Heart left ventricle (tissue), 16 donors: ENCODE measurements at regions not wholly inside any gene's neighbourhood (a gene's known extent, or its start where the extent isn't known, plus 50 kb on each side); places are given as distances from the start of the nearest gene placed in this dataset.
A peak's percentile ranks its signal among the peaks of the same experiment; 100 is the strongest.

Experiments used
- ATAC-seq, 4 donors: fragments of 200-7000 bp; cut with Tn5 transposase; one replicate each; pipeline ENCODE4 v1.9.1; 2020 to 2022; ENCODE audit warnings: moderate library complexity in 4 of 4, mild to moderate bottlenecking in 3 of 4, moderate number of reproducible peaks in 1 of 4
- DNase-seq, 5 donors: peaks; one replicate each; pipeline ENCODE4 v3.0.0-alpha.2; 2020
- H3K27ac ChIP-seq, 12 donors: fragments of 200-600 bp; sonication (generic) in 4 of 12; one replicate each; pipeline versions ENCODE4 v1.5.0 to v1.8.0; 2016 to 2022; ENCODE audit warnings: mild to moderate bottlenecking in 2 of 12
- H3K27me3 ChIP-seq, 9 donors: fragments of 200-600 bp; sonication (generic) in 2 of 9; one replicate each; pipeline versions ENCODE4 v1.5.1 to v1.8.0; 2016 to 2022; ENCODE audit warnings: mild to moderate bottlenecking in 3 of 9
- H3K36me3 ChIP-seq, 9 donors: fragments of 200-600 bp; sonication (generic) in 2 of 9; one replicate each; pipeline versions ENCODE4 v1.5.0 to v1.8.0; 2018 to 2022; ENCODE audit warnings: mild to moderate bottlenecking in 2 of 9
- H3K4me1 ChIP-seq, 12 donors: fragments of 200-600 bp; sonication (generic) in 4 of 12; one replicate each; pipeline versions ENCODE4 v1.5.0 to v1.8.0; 2016 to 2022; ENCODE audit warnings: mild to moderate bottlenecking in 3 of 12
- H3K4me3 ChIP-seq, 12 donors: fragments of 200-600 bp; sonication (generic) in 4 of 12; one replicate each; pipeline versions ENCODE4 v1.5.0 to v1.8.0; 2017 to 2022; ENCODE audit warnings: mild to moderate bottlenecking in 9 of 12, moderate library complexity in 4 of 12
- H3K9me3 ChIP-seq, 12 donors: fragments of 200-600 bp; sonication (generic) in 4 of 12; one replicate each; pipeline versions ENCODE4 v1.5.0 to v1.8.0; 2016 to 2022; ENCODE audit warnings: mild to moderate bottlenecking in 1 of 12
- CTCF ChIP-seq, 12 donors: fragments of 200-600 bp; sonication (generic) in 4 of 12; IDR thresholded peaks; one replicate each; pipeline versions ENCODE4 v1.5.0 to v1.8.0; 2018 to 2022; ENCODE audit warnings: antibody characterized with exemption in 12 of 12, mild to moderate bottlenecking in 5 of 12
- POLR2A ChIP-seq, 2 donors: fragments of 450-650 bp; IDR thresholded peaks; one replicate each; pipeline ENCODE4 v1.6.1; 2017; ENCODE audit warnings: antibody characterized with exemption in 2 of 2, mild to moderate bottlenecking in 2 of 2, moderate library complexity in 2 of 2
- WGBS, 4 donors: extraction: QIAGEN DNeasy Blood & Tissue Kit in 2 of 4; methylation state at CpG; one replicate each; pipeline versions ENCODE4 v1.1.5 to v1.1.7; 2013 to 2018; 5-methylcytosine and 5-hydroxymethylcytosine counted together
- intact Hi-C, 10 donors: fragments of 100-400 bp; cut with DNase I; formaldehyde crosslinking; loops; one replicate each; pipeline versions ENCODE4 v1.11.1 to v1.14.2; 2022
- donor health status: ischemic (EF 13 %, LVEDD 7.1; RV severe dilation, severe dysfunction).
- donor health status: healthy with polysubstance abuse.
- donor health status: DM: no; HTN: yes; CAD: no.
- donor health status: DM: no; HTN: no; CAD: no.
- donor health status: ischemic (EF 25% LVEDD 6.9; RV normal size, moderate dysfunction).
- donor health status: ischemic (EF 25% LVEDD 5.7; RV mildly dilated, moderate dysfunction).
- donor health status: healthy.
- donor health status: DM: yes; HTN: yes; CAD: no.
- donor health status: ischemic (EF 35%, LVEDD 5.7; RV mildly dilated, moderate dysfunction).
- donor health status: nonischemic (EF 11% LVEDD 7.7; RV severe dilation, severe dysfunction).
- donor health status: DM: yes; HTN: yes; CAD: no.
- donor health status: PGD.
- donor health status: ischemic (EF 29% LVEDD 5.4; RV normal size, mild dysfunction).
- donor health status: nonischemic (EF 23%, LVEDD 6.1; RV moderate dilation, normal function).

GRCh38 chr11:127632546-127632945 is 632.0 kb upstream of the KIRREL3 start:
- WGBS, 4 donors: 84 to 95% (median 92%) methylated on average over 4 of the region's 4 CpGs
- ATAC-seq: no peak
- intact Hi-C loops: no loop called here
- H3K27ac ChIP-seq: no peak overlapping the region
- no peak overlapping the region for H3K4me3 ChIP-seq
- no peak for DNase-seq
- H3K4me1 ChIP-seq: no peaks in the 10 kb centered on the region
- H3K27me3 ChIP-seq: no peaks in the 10 kb centered on the region
- TF ChIP-seq CTCF (IDR thresholded peaks at IDR 0.05) (no peak), POLR2A (IDR thresholded peaks at IDR 0.05) (no peak)
- H3K36me3 ChIP-seq: no peaks in the 10 kb centered on the region
- no peaks in the 10 kb centered on the region for H3K9me3 ChIP-seq

GRCh38 chr11:127631974-127632373 is 631.4 kb upstream of the KIRREL3 start:
- ATAC-seq (no peak), DNase-seq (no peak)
- Histone ChIP-seq H3K27ac (peak overlapping the region in 1 of 12 donors; percentile 26), H3K4me1 (no peaks in the 10 kb centered on the region), H3K27me3 (no peaks in the 10 kb centered on the region), H3K9me3 (no peaks in the 10 kb centered on the region), H3K4me3 (peak overlapping the region in 2 of 12 donors; percentile 10 to 19), H3K36me3 (no peaks in the 10 kb centered on the region)
- intact Hi-C loops: no loop called here
- 45 to 53% (median 51%) methylated on average over 5 of the region's 5 CpGs for WGBS, 4 donors
- TF ChIP-seq POLR2A (IDR thresholded peaks at IDR 0.05) (no peak), CTCF (IDR thresholded peaks at IDR 0.05) (no peak)

- H3K27ac ChIP-seq: no peak overlapping the region
Observed at GRCh38 chr11:127629200-127629599, 628.6 kb upstream of the KIRREL3 start.

GRCh38 chr11:127628458-127628785 is 627.9 kb upstream of the KIRREL3 start:
- 75 to 89% (median 84%) methylated on average over 5 of the region's 5 CpGs for WGBS, 4 donors
- Histone ChIP-seq H3K36me3 (no peaks in the 10 kb centered on the region), H3K4me3 (no peak overlapping the region), H3K27ac (no peak overlapping the region), H3K27me3 (peaks cover 0 to 4% (median 0%) of the 10 kb centered on the region in 9 donors), H3K9me3 (no peaks in the 10 kb centered on the region), H3K4me1 (no peaks in the 10 kb centered on the region)
- TF ChIP-seq CTCF (IDR thresholded peaks at IDR 0.05) (no peak), POLR2A (IDR thresholded peaks at IDR 0.05) (no peak)
- ATAC-seq: no peak
- DNase-seq: no peak
- intact Hi-C loops: no loop called here

More at GRCh38 chr11:127629200-127629599, 628.6 kb upstream of the KIRREL3 start:
- H3K36me3 ChIP-seq: no peaks in the 10 kb centered on the region
- no peaks in the 10 kb centered on the region for H3K9me3 ChIP-seq
- WGBS, 4 donors: 82 to 92% (median 92%) methylated on average over 3 of the region's 3 CpGs
- no peak for TF ChIP-seq CTCF (IDR thresholded peaks at IDR 0.05)
- no peak for TF ChIP-seq POLR2A (IDR thresholded peaks at IDR 0.05)
- intact Hi-C loops: no loop called here
- ATAC-seq (no peak), DNase-seq (no peak)
- no peak overlapping the region for H3K4me3 ChIP-seq
- peaks cover 0 to under 1% (median 0%) of the 10 kb centered on the region in 9 donors for H3K27me3 ChIP-seq
- no peaks in the 10 kb centered on the region for H3K4me1 ChIP-seq
